GM13977 (cell line): ENCODE measurements at regions not wholly inside any gene's neighbourhood (a gene's known extent, or its start where the extent isn't known, plus 50 kb on each side); places are given as distances from the start of the nearest gene placed in this dataset.
"Not testable (repeated sequence)": the region's sequence is repeated elsewhere in the genome, so short reads cannot be mapped to it uniquely, and the experiment has no call there.

Experiments used
- DNase-seq: peaks from one replicate; pipeline ENCODE4 v3.0.0; 2012; ENCODE audit warnings: low spot score
- in situ Hi-C: fragments of 300-500 bp; cut with MboI; formaldehyde crosslinking; loops from one replicate; pipeline ENCODE4 v1.12.0; 2022; ENCODE audit warnings: low sequenced_read_pairs, low pct_unique_long_range_greater_than_20kb, mixed read lengths, inconsistent platforms; ENCODE audit not compliant: unreplicated experiment
- TF ChIP-seq, protein P1 (sequence below): IDR thresholded peaks from 2 replicates; pipeline ENCODE4 v1.5.1; 2012; ENCODE audit warnings: mild to moderate bottlenecking, control low read depth; ENCODE audit not compliant: insufficient read depth; ENCODE audit errors: extremely low read depth, missing control alignments

DNA sequence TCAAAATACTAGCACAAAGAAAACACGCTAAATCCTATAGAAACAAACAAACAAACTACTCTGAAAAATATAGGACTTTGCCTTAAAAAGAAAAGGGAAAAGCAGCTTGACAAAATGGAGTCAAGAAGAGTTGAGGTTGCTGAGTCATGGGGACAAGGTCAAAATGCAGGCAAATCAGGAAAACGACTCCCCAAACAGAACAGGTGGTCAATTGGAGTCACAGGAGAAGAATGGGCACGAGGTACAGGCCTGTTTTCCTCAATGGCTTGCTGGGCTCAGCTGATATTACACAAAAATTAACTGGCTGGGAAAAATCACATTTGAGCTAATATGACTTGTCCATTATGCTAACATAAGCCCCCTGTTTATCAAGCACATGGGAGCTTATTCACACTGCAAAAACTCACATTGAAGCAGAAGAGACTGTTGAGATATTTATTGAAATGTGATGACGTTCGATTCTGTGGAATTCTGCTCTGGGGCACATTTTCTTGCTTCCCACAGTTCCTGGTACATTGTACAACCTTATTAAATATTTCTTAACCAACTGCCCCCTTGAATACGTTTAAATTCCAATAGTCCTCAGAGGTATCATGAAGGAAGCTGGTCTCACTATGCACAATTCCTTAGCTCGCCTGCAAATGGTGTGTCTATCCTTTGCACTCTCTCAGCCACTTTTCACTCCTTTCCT is 1622.1 kb downstream of the STIM2 start:
- DNase-seq = no peak
- TF ChIP-seq, protein P1, sequence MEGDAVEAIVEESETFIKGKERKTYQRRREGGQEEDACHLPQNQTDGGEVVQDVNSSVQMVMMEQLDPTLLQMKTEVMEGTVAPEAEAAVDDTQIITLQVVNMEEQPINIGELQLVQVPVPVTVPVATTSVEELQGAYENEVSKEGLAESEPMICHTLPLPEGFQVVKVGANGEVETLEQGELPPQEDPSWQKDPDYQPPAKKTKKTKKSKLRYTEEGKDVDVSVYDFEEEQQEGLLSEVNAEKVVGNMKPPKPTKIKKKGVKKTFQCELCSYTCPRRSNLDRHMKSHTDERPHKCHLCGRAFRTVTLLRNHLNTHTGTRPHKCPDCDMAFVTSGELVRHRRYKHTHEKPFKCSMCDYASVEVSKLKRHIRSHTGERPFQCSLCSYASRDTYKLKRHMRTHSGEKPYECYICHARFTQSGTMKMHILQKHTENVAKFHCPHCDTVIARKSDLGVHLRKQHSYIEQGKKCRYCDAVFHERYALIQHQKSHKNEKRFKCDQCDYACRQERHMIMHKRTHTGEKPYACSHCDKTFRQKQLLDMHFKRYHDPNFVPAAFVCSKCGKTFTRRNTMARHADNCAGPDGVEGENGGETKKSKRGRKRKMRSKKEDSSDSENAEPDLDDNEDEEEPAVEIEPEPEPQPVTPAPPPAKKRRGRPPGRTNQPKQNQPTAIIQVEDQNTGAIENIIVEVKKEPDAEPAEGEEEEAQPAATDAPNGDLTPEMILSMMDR = no peak
- in situ Hi-C loops = no loop called here

DNA sequence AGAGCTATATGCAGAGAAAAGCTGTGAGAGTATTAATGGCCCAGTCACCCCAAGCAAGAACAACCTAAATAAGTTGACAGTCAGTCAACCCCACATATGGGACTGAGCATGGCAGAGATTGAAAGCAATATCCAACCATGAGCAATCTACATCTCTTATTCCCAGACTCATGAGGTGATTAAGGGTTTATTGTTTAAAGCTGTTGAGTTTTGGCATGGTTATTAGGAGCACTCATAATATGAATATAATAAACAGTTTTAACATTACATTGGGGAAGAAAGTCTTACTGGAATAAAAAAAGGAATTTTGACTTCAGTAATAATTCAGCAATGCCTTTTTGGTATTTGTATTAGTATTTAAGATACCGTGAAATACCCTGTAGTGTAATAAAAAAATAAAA is 1627.4 kb downstream of the STIM2 start:
- DNase-seq = no peak
- TF ChIP-seq, protein P1 = no peak
- in situ Hi-C loops = no loop called here

DNA sequence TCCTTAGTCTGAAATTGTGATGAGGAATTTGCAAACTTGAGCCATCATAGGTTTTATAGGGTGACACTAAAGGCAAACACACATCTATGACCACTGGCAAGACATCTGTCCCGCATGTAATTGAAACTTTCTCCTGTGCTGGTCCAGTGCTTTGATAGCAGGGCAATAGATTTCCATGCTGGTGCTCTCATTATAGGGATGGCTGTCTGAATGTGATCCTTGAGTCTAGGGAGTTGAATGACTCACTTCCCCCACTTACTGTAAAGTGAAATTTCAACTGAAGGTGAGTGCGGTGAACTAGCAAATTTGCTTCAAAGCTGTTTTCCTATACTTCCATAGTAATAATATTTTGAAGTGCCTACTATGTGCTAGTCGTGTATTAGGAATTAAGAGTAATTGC is 1630.0 kb downstream of the STIM2 start:
- in situ Hi-C loops = no loop called here
- TF ChIP-seq, protein P1 = no peak
- DNase-seq = no peak

DNA sequence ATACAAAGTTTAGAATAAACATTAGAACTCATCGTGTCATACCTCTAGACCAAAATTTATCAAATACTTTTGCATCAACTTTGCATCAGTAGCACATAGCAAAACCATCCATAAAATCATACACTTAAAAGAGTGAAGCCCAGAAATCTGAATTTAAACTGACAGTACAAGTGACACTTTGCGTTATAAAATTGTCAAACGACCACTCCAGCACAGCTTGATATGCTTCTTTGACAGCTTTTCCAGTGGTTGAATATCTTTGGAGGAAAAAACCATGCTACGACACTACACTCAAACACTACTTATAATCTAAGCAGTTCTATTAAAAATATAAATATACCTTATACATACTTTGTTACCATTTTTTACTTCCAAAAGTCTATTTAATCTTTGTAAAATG is 1644.4 kb downstream of the STIM2 start:
- no peak for DNase-seq
- in situ Hi-C loops = no loop called here
- TF ChIP-seq, protein P1 = no peak

DNA sequence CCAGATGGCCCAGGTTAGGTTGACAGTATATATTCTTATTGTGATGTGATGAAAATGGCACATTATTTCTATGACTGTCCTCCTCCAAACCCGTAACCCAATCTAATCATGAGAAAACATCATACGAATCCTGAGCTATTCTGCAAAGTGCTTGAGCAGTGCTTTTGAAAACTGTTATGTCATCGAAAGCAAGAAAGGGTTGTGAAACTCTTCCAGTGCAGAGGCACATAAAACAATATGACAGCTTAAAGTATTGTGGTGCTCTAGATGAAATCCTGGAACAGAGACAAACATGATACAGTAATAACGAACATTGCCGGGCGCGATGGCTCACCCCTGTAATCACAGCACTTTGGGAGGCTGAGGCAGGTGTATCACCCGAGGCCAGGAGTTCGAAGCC is 1648.0 kb downstream of the STIM2 start:
- TF ChIP-seq, protein P1 = no peak
- no peak for DNase-seq
- in situ Hi-C loops = no loop called here

DNA sequence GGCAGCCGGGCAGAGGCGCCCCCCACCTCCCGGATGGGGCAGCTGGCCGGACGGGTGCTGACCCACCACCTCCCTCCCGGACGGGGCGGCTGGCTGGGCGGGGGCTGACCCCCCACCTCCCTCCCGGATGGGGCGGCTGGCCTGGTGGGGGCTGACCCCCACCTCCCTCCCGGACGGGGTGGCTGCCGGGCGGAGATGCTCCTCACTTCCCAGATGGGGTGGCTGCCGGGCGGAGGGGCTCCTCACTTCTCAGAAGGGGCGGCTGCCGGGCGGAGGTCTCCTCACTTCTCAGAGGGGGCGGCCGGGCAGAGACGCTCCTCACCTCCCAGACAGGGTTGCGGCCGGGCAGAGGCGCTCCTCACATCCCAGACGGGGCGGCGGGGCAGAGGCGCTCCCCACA is 1654.1 kb downstream of the STIM2 start:
- in situ Hi-C loops = not testable (repeated sequence)

DNA sequence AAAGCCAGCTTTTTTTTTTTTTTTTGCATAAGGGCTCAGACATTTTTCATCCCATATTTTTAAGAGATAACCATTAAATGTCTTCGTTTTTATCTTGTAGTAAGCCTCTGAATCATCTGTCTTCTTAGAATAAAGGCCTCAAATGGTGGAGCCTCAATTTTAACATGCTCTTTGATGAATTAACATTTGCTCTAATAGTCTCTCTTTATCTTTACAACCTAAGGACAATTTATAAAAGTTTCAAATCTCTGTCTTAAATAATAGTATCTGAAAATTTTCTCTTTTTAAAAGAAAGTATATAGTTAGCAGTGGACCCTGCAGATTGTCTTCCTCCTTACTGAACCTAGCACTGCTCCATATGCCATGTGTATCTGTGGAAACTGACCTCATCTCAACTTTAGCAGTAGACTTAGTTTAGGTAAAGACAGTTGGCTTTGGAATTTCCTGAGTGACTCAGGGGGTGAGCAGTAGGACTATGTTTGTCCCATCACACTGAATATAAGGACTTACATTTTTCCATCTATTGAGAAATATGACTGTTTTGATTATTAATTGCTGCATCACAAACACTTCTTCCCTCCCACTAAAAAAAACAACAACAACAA is 1658.0 kb downstream of the STIM2 start:
- DNase-seq = no peak
- TF ChIP-seq, protein P1 = no peak
- in situ Hi-C loops = no loop called here

More for the DNA sequence above, 1654.1 kb downstream of the STIM2 start:
- DNase-seq = not testable (repeated sequence)
